ENCODE measurements at regions not wholly inside any gene's neighbourhood (a gene's known extent, or its start where the extent isn't known, plus 50 kb on each side); places are given as distances from the start of the nearest gene placed in this dataset.
A peak's percentile ranks its signal among the peaks of the same experiment; 100 is the strongest.

DNA sequence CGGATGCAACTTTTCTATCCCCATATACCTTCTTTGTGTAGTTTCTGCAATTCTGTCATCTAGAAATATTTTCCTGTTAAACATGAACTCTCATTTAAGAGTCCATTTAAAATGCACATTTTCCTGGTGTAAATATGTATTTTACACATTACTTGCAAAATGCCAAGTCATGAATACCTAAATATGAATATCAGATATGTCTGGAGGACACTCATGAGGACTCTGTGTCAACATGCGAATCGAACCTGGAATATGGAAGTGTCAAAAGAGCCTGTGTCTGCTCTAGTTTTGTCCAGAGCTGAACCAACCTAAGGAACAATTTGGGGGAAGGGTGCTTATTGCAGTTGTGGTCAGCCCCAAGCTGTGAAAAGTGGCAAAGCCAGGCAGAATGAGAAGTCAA is 163.7 kb upstream of the CELF2 start:
- no peak for DNase-seq

DNA sequence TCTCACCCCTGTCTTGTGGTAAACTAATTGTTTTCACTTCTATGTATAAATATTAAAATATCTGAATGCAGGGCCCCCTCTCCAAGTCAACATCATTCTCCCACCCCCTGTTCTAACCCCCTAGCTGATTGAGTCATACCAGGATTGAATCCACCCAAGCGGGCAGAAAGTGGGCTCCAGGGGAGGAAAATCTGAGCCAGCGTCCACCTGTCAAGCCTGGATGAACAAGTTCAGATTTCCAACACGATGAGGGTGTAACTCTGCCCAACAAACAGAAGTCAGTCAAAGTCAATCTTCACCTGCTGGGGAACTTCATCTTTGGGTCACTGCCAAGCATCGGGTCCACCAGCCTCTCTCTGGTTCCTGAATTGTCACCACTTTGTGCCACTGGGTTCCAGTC is 162.9 kb upstream of the CELF2 start:
- DNase-seq = no peak

DNA sequence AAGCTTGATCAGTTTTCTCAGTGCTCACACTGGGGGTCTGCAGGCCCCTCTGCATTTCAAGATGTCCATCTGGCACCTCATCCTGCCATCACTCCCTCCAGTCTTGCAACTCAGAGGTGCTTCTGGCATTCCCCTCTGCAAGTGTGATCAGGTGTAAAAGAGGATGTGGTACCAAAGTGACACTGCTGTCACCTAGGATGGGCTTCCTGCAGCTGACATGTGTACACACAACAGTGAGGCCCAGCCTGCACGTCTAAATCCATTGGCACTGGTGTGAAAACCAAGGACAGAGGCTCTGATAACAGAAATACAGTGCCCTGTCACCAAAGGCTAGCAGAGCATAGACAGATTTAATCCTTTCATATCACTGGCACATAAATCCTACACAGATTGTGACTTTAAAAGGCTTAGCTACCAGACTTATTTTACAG is 162.5 kb upstream of the CELF2 start:
- DNase-seq = no peak

DNA sequence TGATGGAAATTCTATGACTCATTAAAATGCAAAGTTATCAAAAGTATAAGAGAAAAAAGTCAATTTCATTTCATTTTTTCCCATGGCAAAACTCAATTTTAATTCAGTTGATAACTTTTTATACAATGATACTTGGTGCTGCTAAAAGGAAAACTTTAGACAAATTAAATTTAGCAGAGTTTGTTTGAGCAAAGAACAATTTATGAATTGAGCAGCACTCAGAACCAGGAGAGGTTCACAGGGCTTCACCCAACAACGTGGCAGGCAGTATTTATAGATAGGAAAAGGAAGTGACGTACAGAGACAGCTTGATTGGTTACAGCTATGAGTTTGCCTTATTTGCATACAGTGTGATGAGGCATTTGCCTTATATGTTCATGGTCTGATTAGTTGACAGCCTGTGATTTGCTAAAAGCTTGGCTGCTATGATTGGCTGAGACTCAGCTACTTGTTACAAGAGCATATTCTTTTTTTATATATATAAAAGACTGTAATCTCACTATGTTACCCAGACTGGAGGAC is 157.2 kb upstream of the CELF2 start:
- DNase-seq = no peak

DNA sequence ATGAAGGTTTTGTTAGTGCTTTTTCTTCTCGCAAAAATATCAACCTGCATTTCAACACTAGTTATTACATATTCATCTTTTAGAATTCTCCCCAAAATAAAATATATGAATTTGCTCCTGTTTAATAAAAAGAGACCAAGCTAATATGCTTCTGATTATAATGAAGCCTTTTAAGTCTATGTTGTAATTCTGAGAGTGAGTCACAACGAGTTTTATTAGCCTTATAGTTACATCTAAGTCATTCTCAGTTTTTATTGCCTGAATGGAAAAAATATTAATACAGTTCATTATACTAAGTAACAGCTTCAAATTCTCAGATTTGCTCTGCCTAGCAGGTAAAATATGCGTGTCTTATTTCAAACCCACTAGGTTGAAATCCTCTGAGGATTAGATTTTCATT is 152.4 kb upstream of the CELF2 start:
- DNase-seq = no peak

DNA sequence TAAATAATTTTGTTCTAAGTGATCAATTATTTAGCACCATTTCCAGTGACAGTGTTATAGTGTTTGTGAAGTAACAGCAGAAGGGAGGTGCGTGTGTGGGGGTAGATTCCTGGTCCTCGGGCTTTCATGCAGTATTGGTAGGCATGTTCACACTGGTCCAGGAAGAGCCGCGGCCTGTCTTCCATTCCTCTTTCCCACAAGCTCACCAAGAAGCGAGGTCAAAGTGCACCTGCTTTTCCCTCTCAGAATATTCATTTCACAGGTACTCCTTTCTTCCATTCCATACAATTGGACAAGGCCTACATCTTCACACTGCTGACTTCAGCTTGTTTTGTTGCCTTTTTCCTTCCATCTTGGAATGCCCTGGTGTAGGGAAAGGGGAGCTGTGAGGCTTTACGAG is 151.8 kb upstream of the CELF2 start:
- DNase-seq = no peak

DNA sequence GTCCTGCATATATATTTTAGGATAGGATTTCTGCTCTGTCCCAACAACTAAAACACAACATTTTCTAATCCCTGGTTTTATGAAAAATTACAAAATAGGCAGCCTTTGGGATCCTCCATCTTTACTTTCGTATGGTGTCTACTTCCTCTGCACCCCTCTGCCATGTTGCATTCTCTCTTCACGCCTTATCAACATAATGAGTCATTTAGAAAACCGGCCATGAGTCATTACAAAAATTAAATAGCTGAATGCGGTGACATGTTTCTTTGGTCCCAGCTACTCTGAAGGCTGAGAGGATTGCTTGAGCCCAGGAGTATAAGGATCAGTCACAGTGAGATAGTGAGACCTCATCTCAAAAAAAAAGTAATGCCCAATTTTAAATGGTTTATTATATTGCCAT is 148.1 kb upstream of the CELF2 start:
- no peak for DNase-seq

DNA sequence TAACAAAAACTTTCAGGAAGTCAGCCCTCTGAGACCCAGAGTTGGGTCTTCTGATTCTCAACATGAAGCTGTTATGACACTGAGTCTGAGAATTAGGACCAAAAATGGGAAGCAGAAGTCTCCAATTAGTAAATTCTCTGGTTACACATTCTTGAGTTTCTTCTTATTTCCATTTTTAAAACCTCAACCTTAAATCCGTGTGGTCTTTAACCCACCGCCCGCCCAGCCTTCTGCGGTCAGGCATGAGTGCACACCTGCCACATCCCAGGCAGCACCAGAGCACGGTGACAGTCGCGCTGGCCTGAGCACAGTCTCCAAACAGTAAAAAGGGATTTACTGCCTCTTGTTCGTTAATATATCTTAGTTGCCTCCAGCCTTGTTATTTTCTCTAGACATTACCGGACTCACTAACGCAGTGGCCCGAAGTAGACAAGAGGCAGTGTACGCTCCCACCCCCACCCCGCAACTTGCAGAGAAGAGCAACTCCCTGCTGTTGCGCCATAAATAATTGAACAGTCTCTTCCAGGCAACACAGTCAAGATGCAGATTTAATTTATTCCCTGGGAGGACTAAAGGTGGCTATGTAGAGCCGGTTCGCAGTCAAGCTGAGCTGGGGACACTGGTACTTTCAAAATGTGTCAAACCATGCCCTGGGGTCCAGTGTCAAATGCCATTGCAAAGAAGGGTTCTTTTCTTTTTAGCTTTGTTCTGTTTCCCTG is 147.0 kb upstream of the CELF2 start:
- DNase-seq = no peak

DNA sequence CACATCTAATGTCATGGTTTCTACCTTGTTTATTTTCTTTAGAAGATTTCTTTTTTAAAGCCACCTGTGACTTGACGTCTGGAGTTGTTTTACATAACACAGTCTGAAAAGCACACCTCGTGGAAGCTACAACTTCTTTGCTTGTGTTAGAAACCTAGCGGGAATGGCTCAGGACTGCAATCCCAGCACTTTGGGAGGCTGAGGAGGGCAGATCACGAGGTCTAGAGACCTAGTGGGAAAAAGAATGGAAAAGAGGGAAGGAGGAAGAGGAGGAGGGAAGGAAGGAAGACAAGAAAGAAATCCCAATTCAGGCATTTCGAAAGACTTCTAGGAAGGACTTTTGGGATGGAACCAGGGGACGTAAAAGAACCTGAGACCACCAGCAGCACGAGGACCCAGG is 146.3 kb upstream of the CELF2 start:
- DNase-seq = no peak

DNA sequence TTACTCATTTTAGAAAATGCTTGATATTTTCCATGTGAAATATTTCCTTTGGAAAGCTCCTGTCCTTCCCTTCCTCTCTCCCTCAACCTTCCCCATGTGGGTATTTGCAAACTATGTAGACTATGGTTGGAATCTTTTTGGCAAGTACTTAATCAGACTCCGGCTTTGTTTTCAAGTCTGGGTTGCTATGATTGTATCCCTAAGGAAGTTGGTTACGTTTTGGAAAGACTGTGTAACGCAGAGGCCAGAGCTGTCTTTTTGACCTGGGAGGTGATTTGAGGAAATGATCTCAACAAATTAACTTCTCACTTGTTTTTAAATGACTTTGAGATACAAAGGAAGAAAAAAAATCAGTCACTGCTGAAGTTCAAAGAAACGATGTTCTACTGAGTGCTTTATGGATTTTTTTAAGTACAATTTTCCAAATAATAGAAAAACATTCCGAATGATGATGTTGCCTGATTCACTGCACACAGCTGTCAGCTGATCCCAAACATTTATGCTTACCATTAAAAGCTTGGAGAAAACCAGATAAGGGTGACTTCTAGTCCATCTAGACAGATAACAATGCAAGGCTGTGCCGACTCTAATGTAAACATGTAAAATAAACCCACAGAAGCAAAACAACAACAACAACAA is 145.5 kb upstream of the CELF2 start:
- DNase-seq = peak; percentile 71

DNA sequence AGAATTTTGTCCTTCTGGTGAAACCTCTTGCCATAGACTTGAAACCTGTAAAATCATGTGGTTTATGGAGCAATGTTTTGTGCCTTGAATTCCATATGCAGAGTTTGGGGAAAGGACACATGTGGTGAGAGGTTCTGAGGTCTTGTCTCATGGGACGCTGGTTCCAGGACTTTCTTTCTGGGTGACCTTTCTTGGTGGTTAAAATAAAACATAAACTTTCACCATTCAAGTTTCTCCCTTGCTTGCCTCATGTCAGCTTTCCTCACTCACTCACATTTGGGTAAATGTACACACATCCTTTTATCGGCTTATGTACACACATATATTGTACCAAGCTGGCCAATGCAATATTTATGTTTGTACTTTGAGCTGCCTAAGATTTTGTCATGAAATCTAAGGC is 144.9 kb upstream of the CELF2 start:
- DNase-seq = no peak

DNA sequence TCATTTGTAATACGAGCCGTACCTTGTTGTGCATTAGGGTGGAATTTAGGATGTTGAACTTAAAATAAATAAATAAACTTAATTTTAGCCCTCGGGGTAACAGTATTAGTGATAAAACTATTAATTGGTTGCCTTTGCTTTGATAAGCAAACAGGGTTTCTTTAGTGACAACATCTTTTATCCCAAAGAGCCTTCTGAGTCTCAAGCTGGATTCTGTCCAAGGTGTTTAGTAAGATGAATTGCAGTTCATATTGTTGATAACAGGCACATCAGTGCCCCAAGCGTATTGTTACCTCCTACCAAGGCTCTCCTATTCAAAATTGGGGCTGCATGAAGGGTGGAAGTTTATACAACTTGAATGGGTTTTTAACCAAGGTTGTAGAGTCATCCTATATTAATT is 144.4 kb upstream of the CELF2 start:
- DNase-seq = no peak

DNA sequence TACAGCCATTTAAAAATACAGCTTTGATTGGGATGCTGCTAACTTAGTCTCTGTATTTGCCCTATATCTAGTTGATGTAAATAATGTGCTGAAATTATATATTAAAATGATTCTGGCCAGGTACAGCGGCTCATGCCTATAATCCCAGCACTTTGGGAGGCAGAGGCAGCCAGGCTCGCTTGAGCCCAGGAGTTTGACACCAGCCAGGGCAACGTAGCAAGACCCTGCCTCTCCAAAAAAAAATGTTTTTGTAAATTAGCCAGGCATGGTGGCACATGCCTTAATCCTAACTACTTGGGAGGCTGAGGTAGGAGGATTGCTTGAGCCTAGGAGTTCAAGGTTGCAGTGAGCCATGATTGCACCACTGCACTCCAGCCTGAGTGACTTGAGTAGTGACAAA is 143.8 kb upstream of the CELF2 start:
- no peak for DNase-seq

DNA sequence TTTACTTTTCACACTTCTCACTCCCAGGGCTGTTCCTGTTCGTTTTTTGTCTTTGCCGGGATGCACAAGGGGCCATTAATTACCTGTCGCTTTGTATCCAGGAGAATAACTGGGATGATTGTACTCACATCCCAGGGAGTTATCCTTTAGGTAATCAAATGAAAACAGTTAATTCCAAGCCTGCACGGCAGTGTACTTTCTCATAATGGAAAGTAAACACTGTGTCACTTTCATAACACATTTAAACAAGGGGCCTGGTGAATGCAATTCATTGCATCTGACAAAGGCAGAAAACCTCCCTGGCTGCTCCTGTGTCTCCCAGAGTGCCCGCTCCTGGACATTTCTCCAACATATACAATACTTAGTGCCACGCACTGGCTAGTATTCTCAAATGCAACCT is 138.7 kb upstream of the CELF2 start:
- no peak for DNase-seq

DNA sequence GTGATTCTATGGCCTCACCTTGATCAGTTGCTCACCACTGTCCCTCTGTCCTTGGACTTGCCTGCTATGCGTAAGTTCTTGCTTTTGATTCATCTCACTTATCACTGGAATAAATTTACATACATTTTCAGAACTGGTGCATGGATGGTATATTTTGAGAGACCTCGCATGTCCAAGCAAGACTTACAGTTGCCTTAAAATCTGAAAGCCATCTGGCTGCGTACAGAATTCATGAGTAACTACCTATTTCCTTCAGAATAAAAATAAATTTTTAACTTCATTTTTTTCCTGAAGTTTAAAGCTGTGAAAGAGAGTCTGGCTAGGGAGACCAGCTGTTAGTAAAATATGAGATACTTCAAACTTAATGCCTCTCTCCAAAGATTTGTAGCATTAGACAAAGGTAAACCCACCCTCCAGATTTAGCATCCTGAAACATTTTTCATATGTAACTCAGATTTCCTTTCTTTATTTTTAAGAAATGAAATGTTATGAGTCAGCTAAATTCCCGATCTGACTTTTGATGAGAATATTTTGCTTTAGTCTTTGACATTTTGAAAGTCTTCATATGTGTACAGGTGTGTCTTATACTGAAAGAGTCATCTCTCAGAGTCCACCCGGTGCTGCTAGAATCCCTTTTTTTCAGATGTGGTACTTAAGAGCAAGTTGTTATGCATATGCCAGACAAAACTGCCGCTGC is 136.4 kb upstream of the CELF2 start:
- DNase-seq = no peak

DNA sequence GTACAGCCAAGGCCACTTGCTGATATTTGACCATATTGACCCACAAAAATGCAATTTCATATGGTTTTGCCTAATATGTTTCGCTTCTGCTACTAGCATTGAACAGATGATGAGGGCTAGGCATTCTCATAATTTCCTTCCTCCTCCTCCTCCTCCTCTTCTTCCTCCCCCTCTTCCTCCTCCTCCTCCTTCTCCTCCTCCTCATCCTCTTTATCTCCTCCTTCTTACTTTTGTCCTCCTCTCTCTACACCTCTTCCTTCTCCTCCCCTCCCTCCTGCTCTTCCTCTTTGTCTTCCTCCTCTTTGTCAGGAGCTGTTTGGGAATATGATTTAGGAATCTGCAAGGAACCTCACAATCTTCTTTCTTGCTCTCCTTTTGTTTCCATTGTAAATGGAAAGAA is 133.9 kb upstream of the CELF2 start:
- no peak for DNase-seq

DNA sequence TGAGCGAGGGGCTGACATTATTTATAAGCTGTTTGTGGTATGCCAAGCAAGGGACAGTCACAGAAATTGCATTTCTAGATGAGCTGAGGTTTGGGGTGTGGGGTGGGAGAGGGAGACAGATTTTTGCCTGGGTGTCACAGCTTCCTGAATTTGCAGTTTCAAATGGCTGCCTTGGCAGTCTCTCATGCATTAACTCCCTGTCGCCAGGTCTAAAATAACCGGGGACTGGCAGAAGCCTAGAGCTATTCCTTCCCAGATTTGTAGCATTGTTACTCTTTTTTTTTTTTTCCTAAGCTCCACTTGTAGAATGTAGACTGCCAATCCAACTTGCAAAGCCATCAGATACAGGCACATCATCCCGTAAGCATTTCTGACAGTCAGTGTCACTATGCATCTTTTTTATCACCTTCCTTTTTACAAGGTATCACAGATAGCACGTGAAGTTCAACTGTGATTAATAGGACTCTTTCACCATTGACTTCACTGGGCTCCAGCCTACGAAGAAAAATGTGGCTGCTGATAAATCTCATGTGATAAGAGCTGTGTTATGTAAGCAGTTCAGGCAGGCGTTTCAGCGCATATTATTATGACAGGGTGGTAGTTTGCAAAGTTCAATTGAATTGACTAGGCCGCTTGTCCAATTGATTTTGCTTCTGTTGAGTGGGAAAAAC is 130.7 kb upstream of the CELF2 start:
- DNase-seq = no peak

DNA sequence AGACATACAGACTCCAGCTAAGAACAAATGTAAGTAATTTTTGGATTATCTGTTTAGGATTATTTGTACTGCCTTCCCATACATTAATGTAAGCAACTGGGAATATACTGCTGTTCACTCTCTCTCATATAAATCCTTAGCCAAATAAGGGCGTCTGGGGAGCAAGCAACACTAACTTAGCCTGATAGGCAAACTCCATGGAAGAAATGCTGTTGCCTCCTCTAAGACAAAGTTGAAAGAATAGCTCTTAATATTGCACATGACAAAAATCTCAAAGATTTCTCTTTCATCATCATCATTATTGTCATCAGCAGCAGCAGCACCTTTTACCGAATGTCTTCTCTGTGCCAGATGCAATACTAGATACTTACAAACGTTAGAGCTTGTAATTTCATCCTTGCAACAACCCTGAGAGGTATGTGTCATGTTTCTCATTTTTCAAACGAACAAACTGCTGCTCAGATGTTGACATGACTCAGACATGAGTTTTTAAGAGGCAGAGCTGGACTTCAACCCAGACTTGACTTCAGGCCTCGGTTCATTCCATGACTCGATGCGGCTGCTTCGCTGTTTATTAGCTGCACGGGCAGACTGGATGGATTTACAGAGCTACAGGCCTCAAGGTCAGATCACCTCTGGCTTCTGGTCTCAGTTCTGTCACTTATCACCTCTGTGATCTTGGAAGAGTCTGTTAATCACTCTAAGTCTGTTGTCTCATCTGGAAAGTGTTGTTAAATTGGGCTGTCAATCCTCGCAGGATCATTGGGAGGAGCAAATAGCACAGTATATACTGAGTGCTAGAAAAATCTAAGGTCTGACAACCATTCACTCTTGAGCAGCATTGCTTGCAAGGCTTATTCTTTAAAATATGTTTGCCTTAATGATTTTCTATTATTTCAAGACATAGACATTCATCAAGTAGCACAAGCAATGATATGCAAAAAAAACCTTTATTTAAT is 126.3 kb upstream of the CELF2 start:
- DNase-seq = no peak

DNA sequence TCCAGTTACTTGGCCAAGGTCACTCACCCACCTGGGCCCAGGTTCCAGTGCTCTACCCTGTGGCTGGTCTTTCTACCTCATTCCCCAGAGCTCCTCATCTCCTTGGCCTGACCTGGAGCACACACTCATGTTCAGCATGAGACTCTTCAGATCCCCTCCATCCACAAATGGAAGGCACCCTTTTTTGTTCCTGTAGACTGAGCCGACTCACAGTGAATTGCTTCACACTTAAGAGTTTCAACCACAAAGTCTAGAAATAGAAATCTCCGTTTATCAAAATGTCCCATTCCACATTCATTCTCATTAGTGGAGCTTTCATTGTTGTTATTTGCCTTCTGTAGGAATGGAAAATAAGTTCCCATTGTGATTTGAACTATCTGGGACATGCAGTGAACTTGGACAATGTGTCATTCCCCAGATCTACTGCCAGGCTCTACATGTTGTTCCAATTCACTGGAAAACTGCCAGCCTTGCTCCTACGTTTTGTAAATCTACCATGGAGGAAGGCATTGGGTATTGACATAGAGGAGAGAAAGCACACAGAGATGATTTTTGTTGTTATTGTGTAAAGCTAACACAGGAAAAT is 125.3 kb upstream of the CELF2 start:
- no peak for DNase-seq

DNA sequence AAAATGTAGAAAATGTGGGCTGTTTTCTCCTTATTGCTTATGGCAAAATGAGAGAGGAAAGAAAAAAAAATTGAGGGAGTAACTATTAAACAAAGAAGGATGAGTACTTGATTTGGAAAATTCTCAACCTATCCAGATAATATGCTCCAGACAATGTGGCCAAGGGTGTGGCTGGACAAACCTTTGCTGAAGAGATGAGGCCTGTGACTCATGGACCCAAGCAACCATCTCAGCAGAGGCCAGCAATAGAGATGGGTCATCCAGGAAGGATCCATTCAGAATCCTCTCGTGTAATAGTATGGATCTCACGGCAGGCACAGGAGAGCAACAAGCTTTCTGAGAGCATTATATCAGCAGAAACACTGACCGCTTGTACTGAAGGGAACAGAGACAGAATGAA is 120.3 kb upstream of the CELF2 start:
- DNase-seq = no peak

DNA sequence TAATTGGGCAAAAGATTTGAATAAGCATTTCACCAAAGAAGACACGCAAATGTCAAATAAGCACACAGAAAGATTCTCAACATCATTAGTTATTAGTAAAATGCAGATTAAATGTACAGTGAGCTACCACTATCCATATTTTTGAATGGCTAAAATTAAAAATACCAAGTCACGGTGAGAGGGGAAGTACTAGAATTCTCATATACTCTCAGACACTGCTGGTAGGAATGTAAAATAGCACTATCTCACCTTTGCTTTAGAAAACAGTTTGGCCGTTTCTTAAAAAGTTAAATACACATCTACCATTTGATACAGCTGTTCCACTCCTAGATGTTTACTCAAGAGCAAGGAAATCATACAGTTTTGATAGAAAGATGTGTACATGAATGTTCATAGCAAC is 115.8 kb upstream of the CELF2 start:
- no peak for DNase-seq

DNA sequence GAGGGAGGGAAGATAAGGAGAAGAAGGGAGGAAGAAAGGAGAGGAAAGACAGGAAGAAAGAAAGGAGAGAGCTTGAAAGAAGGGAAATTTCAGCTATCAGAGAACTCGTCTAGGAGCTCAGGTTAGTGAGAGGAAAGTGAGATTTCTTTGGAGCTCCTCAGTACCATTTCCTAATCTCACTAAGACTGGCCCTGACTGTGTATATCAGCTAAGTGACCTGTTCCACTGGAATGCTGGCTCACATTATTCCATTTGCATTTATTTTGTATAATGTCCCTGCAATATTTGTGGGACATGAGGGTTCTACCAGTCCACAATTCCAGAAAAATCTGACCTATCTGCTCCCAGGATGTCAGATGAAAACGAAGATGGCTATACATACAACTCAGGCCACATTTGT is 114.7 kb upstream of the CELF2 start:
- DNase-seq = no peak
